COLO668 (cell line): ENCODE measurements at regions not wholly inside any gene's neighbourhood (a gene's known extent, or its start where the extent isn't known, plus 50 kb on each side); places are given as distances from the start of the nearest gene placed in this dataset.
A peak's percentile ranks its signal among the peaks of the same experiment; 100 is the strongest.

ENCODE experiments used
- DNase-seq: peaks from one replicate; lab custom pipeline; 2025; ENCODE audit not compliant: unreplicated experiment; lab: John Stamatoyannopoulos, UW

DNA sequence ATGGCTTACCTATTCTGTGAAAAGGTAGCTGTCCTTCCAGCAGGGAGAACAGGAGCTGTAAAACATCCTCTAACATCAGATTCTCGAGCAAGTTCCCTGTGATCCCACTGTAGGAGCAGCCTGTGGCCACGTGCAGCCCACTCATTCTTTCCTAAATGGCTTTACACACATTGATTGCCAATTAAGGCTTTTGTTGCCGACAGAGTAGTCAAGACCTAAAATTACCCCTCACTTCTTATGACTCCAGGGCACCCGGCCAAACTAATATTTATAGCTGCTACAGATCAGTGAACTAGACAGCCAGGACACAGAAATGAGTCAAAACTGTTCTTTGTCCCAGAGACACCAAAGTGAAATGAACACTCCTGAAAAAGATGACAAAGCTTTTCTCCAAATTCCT, 832.1 kb downstream of the SORCS3 start:
- no peak for DNase-seq

DNA sequence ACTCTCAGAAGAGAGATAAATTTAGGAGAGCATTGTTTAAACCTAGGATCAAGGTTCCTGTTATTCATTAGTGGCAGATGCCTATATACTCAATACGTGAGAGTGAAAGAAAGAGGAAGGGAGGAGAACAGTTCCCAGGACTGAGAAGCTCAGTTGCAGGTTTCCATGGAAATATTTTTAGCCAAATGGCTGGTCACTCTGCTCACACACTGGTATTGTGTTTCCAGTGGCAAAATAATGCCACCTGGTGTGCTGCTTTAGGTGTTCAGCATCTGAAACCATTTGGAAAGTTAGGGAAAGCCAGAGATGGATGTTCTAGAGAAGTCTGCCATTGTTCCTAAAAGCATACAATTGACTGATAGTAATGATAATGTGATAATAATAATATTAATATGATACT, 827.7 kb downstream of the SORCS3 start:
- DNase-seq: no peak

DNA sequence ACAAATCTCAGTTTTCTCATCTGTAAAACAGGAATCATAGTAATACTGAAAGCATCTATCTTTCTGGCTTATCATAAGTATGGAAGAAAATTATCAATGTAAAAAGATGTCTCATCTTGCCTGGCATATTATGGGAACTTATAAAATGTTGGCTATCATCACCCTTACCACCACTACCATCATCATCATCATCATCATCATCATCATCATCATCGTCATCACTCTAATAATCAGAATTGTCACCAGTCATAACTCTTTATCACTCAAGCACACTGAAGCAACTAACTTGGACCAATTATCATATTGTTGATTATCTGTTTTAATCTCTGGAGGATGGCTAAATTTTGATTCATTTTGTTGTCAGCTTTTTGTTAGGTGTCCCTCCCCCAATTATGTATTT, 825.4 kb downstream of the SORCS3 start:
- DNase-seq: no peak

DNA sequence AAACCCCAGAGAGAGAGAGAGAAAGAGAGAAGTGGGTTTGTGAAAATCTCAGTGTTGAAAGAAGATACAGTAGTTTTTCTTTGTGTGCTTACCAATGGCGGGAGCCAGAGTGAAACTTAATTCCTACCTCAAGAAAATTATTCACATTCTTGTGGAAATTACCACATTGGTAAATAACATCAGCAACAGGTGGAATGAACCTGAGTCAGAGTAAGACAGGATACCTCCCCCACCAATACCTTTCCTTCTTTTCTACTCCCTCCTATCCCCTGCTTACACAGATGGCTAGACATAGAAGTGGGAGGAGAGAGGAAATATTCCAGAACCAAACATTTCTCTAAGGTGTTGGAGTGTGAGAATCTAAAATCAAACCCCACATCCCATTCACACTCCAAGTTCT, 793.9 kb downstream of the SORCS3 start:
- no peak for DNase-seq

- no peak for DNase-seq
Measured at GRCh38 chr10:105413997-105414396, 772.9 kb downstream of the SORCS3 start.

DNA sequence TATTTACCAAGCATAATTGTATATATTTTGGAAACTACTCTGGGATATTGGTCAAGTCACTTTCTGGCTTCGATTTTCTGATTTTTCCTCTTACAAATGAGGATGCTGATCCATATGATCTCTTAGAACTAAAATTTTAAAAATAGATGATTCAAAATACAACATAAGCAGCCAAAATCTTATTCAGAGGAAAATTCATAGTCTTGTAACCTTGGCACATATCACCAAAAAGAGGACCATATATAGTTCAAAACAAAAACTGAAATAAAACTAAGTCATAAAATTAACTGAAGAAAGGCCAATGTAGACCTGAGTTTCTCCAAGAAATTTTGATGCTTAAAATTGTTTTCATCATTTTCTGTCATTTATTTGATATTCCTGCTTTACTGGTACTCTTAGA, 768.3 kb downstream of the SORCS3 start:
- no peak for DNase-seq

- DNase-seq: no peak
Measured at GRCh38 chr10:105406488-105406887, 765.4 kb downstream of the SORCS3 start.

DNA sequence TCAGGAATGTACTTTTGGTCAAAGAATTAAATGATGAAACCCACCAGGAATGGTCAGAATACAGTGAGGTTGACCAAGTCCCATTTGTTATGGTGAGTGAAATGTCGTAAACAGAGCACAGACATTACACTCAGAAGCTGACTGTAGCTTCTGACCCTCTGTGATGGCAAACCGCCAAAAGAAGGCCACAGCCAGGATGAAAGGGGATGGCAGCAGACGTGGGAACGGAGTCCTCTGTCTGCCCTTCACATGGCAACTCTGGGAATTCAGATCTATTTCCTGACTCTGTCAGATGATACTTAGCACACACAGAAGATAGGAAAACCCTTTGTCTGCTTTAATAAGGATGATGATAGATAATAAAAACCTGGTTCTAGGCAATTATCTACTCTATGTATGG, 757.1 kb downstream of the SORCS3 start:
- DNase-seq: peak; percentile 2

DNA sequence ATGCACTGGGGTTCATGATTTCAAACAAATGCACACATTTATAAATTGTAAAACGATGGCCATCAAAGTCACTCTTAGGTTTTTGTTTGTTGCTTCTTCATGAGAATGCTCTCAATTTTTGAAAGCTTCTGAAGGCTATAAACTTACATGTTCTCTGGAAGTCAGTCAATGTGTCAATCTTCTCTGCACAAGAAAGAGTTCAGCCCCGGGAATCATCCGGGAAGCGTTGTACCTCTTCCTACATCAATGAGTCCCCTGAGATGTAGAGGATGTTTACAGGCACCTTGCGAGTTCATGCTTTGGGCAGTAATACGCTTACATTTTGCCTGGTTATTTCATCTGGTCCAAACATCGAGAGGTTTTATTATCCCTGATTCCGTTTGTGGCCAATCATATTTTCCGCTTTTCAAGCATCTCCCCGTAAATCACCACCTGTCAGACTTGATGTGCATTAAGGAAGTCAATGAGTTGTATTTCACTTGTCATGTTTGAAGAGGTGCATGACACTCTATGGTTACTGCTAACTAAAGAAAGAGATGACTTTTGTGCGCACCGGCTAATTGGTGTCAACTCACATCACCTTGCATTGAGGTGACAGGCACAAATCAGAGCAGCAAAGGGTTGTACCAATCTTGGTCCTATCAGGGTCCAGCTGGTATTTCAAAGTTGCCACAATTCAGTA, 750.7 kb downstream of the SORCS3 start:
- no peak for DNase-seq

DNA sequence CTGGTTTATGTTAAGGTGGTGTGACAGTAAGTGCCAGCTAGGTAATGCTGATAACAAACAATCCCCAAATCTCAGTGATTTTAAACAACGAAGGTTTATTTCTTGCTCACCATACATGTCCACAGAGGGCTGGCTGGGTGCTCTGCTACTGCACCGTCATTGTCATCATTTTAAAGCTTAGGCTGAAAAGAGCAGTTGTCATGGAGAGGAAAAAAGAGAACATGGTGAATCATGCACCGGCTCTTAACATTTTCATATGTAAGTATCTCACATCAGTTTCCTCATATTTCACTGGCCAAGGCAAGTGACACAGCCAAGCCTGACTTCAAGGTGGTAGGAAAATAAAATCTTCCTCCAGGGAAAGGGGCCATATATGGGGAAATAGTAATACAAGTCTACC, 746.9 kb downstream of the SORCS3 start:
- no peak for DNase-seq

- no peak for DNase-seq
Measured at GRCh38 chr10:105383978-105384377, 742.9 kb downstream of the SORCS3 start.

GRCh38 chr10:105370692-105371091, 729.6 kb downstream of the SORCS3 start:
- no peak for DNase-seq

GRCh38 chr10:105359708-105360107, 718.6 kb downstream of the SORCS3 start:
- DNase-seq: no peak

DNA sequence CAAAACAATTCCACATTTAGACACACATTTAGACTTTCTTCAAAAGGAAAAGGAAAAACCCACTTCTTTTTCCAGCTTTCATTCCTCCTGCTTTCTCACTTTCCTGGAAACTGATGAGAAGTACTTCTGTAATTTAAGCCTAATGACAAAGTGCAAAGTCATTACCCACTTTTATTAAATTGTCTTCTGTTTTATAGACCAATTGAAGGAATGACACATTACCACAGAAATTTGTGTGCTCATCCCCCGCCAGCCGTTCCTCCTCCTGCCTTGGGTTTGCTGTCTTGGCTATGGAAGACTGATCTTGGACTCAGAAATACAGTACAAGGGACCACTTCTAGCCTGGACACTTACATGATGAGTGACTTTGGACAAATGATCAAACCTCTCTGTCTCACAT, 717.8 kb downstream of the SORCS3 start:
- DNase-seq: no peak

DNA sequence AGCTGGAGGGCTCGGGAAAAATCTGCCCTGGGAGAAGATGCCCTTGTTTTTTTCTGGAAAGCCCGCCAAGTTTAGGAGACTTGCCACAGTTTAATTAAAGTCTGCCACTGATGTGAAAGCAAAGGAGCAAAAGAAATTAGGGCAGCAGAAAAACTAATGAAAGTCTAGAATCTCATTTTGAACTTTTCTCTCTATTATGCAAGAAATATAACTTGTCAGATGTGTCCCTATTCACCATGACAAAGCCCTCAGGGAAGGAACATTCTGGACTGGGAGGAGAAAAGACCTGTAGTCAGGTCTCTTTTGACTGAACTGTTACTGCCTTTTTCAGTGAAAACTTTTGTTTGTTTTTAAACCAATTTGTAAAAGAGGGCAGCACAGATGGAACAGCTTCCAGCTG, 715.5 kb downstream of the SORCS3 start:
- no peak for DNase-seq

GRCh38 chr10:105354010-105354409, 712.9 kb downstream of the SORCS3 start:
- no peak for DNase-seq

DNA sequence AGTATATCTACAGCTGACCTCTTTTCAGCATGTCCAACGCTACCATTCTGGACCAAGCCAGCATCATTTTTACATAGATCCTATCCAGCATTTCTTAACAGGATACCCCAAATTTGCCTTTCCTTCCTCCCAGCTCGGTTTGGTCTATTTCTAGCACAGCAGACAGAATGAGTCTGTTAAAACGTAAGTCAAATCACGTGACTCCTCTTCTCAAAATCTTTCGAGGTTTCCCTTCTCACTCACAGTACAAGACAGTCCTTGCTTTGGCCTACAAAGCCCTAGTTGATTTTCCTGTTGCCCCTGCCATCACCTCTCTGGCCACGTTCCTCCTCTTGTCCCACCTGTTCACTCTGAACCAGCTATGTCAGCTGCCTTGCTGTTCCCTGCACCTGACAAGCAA, 711.7 kb downstream of the SORCS3 start:
- no peak for DNase-seq

DNA sequence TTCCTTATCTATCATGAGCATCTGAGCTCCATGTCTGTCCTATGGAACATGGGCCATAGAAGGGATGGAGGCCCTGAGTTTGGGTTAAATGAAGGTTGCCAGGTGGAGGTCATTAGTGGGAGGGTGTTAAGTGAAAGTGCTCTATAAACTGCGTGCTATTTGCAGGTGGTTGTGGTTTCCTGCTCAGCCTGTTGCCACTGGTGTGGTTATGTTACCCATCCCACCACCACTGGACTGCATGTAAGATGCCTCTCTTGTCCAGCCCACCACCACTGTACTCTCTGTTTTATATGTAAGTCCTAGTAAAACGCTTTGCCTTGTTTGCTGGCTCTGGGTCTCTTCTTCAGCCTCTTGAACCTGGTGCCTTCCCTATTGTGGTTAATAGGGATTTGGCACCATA, 711.2 kb downstream of the SORCS3 start:
- no peak for DNase-seq

DNA sequence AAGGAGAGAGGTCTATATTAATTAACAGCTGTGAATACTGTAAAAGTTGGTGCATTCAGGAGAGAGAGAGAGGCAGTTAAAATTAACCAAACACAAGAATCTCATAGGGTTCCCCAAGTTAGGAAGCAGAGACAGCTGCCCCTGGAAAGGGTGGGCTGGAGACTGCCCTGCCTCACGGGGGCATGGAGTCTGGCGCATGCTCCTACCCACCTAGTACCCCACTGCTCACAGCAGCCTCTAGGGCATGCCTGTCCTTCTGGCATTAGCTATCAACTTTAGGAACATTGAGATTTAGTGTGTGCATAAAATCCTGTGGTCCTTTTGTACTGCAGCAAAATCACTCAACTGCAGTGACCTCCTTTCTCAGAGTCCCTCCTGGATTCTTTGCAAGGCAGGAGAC, 710.1 kb downstream of the SORCS3 start:
- DNase-seq: no peak

- no peak for DNase-seq
Measured at GRCh38 chr10:105347487-105347886, 706.4 kb downstream of the SORCS3 start.

DNA sequence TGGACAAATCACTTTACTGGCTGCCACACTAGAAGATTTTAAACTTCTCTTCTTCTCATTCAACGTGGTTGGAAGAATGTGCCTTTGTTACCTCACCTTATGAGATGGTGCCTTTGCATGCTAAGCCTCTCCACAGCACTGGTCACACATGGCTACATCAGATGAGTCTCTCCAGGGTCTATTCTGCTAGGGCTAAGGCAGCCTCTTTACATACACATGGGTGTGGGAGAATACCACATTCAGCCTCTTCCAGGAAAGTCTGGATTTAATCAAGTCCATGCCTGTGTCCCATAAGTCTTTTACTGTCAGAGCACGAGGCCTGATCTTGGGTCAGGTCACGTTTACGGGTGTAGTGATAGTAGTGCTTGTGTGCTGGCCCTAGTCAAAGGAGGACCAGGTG, 701.5 kb downstream of the SORCS3 start:
- no peak for DNase-seq

- DNase-seq: no peak
Measured at GRCh38 chr10:105339669-105340068, 698.6 kb downstream of the SORCS3 start.

DNA sequence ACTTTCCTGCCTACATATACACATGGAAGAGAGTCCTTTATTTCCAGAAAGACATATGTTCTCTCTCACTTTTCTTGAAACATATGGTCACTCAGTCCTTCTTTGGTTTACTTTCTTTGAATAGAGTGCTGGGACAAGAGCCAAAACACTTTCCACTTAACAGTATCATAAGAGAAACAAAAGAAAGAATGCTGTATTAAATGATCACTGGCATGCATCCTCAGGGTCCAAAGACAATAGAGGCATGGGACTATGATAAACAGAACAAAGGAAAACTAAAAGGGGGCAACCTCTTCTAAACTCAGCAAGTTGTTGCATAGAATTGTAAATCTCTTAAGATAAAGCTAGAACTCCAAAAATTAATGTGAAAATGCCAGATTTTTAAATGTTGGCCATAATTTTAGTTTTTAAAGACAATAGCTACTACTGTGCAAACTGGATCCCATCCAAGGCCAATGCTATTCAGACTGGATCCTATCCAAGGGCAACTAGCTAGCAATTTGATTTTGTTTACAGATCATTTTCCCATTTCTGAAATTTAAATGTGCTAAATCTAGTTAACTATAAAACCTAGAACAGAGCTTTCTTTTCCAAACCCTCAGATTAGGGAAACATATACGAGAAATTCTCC, 687.5 kb downstream of the SORCS3 start:
- DNase-seq: no peak
